Retinal pigment epithelial cell (primary cell): ENCODE measurements at regions not wholly inside any gene's neighbourhood (a gene's known extent, or its start where the extent isn't known, plus 50 kb on each side); places are given as distances from the start of the nearest gene placed in this dataset.

ENCODE experiments used
- DNase-seq: peaks from one replicate; pipeline ENCODE4 v3.0.0-alpha.2; 2010; ENCODE audit warnings: low read depth
- H3K4me3 ChIP-seq: 2 replicates; pipeline ENCODE4 v1.5.1; 2011; ENCODE audit warnings: mild to moderate bottlenecking, low read length, control low read depth, moderate library complexity
- TF ChIP-seq, protein P1 (sequence below): conservative IDR thresholded peaks from 2 replicates; pipeline ENCODE4 v1.5.1; 2011; ENCODE audit warnings: low read depth, low read length, control low read depth, inconsistent platforms

DNA sequence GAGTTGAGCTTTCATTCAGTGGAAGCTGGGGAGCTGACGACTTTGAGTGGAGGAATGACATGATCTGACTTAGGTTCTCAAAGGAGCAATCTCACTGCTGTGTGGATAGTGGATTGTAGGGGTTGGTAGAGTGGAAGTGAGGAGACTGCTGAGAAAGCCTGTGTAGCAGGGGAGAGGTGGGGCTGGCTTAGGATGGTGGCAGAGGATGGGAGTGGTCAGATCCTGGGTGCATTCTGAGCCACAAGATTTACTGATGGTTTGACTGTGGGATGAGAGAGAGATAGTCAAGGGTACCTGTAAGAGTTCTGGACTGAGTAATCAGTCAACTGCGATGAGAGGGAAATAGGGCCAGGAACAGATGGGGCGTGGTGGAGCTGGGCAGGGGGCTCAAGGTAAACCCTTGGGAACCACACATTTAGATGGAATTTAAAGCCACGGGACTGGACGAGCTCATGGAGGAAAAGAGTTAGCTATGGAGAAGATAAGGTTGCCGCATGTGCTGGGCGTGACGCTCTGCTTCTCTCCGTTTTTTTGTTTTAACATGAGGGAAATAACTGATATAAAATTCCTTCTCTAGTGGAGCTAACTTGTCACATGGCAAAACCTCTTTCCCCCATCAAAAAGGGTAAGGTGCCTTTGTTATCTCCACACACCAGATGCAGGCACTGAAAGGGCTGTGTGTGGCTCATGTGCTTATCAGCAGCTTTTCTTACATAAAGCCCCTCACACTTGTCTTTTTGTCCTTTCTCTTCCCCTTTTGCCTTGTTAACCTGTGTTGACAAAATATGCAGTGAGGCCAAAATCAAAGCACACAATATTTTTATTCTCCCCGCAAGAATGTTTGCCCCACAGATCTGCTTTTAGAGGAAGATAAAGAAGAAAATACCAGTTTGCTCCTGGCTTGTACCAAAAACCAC is 379.8 kb downstream of the TSN start:
- TF ChIP-seq, protein P1, sequence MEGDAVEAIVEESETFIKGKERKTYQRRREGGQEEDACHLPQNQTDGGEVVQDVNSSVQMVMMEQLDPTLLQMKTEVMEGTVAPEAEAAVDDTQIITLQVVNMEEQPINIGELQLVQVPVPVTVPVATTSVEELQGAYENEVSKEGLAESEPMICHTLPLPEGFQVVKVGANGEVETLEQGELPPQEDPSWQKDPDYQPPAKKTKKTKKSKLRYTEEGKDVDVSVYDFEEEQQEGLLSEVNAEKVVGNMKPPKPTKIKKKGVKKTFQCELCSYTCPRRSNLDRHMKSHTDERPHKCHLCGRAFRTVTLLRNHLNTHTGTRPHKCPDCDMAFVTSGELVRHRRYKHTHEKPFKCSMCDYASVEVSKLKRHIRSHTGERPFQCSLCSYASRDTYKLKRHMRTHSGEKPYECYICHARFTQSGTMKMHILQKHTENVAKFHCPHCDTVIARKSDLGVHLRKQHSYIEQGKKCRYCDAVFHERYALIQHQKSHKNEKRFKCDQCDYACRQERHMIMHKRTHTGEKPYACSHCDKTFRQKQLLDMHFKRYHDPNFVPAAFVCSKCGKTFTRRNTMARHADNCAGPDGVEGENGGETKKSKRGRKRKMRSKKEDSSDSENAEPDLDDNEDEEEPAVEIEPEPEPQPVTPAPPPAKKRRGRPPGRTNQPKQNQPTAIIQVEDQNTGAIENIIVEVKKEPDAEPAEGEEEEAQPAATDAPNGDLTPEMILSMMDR: no peak
- DNase-seq: no peak
- H3K4me3 ChIP-seq: no peak overlapping the region

DNA sequence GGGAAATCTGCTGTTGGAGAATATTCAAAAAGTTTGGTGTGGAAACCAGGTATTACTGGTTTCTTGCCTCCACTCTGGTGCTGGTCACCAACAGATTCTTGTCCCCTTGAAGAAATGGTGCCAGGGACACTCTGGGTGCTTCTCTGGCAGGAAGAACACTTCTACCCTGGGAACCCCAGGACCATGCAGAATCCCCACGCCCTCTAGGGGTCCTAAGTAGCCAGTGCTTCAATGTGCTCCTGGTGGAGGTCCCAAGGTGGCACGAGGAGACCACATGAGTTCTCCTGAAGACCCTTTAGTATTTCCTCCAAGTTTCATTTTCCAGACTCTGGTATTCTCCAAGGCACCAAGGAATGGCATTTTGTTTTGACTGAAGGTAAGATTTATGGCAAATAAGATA is 380.6 kb downstream of the TSN start:
- TF ChIP-seq, protein P1: peak; percentile 47
- no peak for DNase-seq
- no peak overlapping the region for H3K4me3 ChIP-seq

DNA sequence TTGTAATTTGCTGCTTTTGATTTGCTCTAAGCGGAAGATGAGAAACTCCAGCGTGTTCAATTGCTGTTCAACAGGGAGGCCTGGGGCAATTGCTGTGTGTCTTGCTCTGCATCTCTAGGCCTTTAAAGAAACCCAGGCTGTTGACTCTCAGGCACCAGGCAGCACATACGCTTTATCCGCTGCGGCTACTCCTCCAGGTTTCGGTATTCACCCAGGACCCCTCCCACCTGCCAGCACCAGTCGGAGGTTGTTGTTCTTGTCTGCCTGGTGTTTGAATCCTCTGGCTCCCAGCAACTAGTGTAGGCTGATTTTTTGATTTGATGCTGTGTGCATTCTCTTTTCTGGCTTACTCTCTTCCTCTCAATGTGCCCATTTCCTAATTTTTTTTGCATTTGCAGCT is 383.1 kb downstream of the TSN start:
- TF ChIP-seq, protein P1: no peak

DNA sequence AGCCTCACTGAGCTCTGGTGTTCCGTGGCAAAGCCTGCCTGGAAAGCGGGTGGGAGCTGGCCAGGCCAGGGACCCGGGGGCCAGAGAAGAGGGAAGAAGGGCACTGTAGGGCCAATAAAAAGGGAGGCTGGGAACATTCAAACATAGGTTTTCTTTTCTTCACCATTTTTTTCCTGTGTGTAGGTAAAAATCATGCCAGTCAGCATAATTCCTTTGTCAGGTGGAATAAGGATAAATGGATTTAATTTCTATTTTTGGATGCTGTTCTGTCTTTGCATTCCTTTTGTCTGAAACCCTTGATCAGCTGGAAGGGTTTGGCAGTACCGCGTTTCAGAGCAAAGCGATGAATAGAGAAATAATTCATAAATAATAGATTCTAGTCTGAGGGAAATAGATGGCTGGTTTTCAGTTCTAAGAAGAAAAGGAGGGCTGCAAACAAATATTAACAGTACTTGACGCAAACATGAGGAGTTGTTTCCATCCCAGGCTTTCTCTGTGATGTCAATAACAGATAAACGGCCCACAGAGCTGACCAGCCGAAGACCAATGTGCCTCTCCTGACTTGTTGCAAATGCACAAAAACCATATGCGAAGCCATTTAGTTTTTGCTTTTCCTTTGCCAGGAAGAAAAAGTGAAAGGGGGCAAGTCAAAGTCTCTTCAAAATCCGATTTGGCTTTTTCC is 384.4 kb downstream of the TSN start:
- no peak overlapping the region for H3K4me3 ChIP-seq
- TF ChIP-seq, protein P1: no peak
- DNase-seq: no peak

More for the DNA sequence above, 383.1 kb downstream of the TSN start:
- H3K4me3 ChIP-seq: no peak overlapping the region
- no peak for DNase-seq

DNA sequence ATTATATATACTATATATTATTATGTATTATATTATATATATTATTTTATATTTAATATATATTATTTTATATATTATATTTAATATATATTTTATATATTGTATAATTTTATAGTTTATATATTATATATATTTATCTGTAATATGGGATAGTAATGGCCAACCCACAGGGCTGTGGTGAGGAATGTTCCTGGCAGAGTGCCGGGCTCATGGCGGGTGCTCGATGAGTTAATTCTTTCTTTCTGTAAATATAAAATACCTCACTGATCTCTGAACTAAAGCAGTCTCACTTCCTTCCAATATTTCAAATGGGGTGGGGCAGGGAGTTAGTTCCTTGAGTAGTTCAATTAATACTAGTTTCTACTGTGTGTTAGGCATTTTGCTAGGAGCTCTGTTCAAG is 389.4 kb downstream of the TSN start:
- no peak for DNase-seq
- H3K4me3 ChIP-seq: no peak overlapping the region
- TF ChIP-seq, protein P1: no peak

DNA sequence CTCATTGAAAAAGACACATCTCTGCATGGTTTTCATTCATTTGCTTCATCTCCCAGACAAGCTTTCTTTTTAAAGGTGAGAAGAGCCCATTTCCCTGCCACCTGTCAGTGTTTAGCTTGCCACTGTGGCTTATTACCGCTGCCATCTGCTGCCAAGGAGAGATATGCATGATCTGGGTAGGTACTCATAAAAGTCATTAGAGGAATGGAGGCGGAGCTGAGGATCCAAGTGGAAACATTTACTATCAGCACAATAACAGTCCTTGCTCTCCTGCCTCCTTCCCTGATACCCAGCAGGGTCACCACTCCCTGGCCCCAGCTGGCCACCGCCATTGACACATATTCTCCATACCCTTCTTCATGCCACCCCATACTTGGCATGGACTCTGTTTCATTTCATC is 390.4 kb downstream of the TSN start:
- H3K4me3 ChIP-seq: no peak overlapping the region
- TF ChIP-seq, protein P1: no peak
- no peak for DNase-seq
